ENCODE measurements at regions not wholly inside any gene's neighbourhood (a gene's known extent, or its start where the extent isn't known, plus 50 kb on each side); places are given as distances from the start of the nearest gene placed in this dataset.
A peak's percentile ranks its signal among the peaks of the same experiment; 100 is the strongest.

GRCh38 chr2:236674238-236674637, 104.6 kb downstream of the ACKR3 start:
- no peak for DNase-seq

GRCh38 chr2:236674646-236675045, 105.0 kb downstream of the ACKR3 start:
- no peak for DNase-seq

- DNase-seq, result peak; percentile 69
Measured at GRCh38 chr2:236675051-236675450, 105.4 kb downstream of the ACKR3 start.

GRCh38 chr2:236675526-236675925, 105.9 kb downstream of the ACKR3 start:
- DNase-seq, result peak; percentile 25

GRCh38 chr2:236676136-236676873, 106.7 kb downstream of the ACKR3 start:
- no peak for DNase-seq

- no peak for DNase-seq
Measured at GRCh38 chr2:236677368-236677767, 107.7 kb downstream of the ACKR3 start.

- DNase-seq, result no peak
Measured at GRCh38 chr2:236678307-236678975, 108.8 kb downstream of the ACKR3 start.

GRCh38 chr2:236679884-236680860, 110.5 kb downstream of the ACKR3 start:
- peak; percentile 94 for DNase-seq

GRCh38 chr2:236682651-236683422, 113.2 kb downstream of the ACKR3 start:
- peak; percentile 21 for DNase-seq

GRCh38 chr2:236684504-236685256, 115.1 kb downstream of the ACKR3 start:
- no peak for DNase-seq

- no peak for DNase-seq
Measured at GRCh38 chr2:236685361-236685760, 115.7 kb downstream of the ACKR3 start.

- no peak for DNase-seq
Measured at GRCh38 chr2:236685979-236686520, 116.4 kb downstream of the ACKR3 start.

- no peak for DNase-seq
Measured at GRCh38 chr2:236686561-236686960, 116.9 kb downstream of the ACKR3 start.

- no peak for DNase-seq
Measured at GRCh38 chr2:236687296-236687965, 117.8 kb downstream of the ACKR3 start.

GRCh38 chr2:236688157-236688556, 118.5 kb downstream of the ACKR3 start:
- no peak for DNase-seq

GRCh38 chr2:236688563-236689392, 119.2 kb downstream of the ACKR3 start:
- no peak for DNase-seq

GRCh38 chr2:236689393-236689700, 119.7 kb downstream of the ACKR3 start:
- no peak for DNase-seq

- peak; percentile 24 for DNase-seq
Measured at GRCh38 chr2:236689981-236690380, 120.4 kb downstream of the ACKR3 start.

- no peak for DNase-seq
Measured at GRCh38 chr2:236690726-236691125, 121.1 kb downstream of the ACKR3 start.

GRCh38 chr2:236691799-236692167, 122.2 kb downstream of the ACKR3 start:
- DNase-seq, result peak; percentile 45

All from fibroblast of skin of back (primary cell).